WTC11 (cell line): ENCODE measurements at regions not wholly inside any gene's neighbourhood (a gene's known extent, or its start where the extent isn't known, plus 50 kb on each side); places are given as distances from the start of the nearest gene placed in this dataset.
A peak's percentile ranks its signal among the peaks of the same experiment; 100 is the strongest.

Experiments
- ATAC-seq: fragments of 200-7000 bp; cut with Tn5 transposase; 2 replicates; pipeline ENCODE4 v1.10.0; 2021; ENCODE audit warnings: mild to moderate bottlenecking, moderate library complexity
- CTCF ChIA-PET: fragments of 300-600 bp; sonication (Branson Sonifier 250); formaldehyde crosslinking; loops from one replicate; lab custom pipeline; 2021; ENCODE audit warnings: antibody characterized with exemption; lab: Charles Lee
- POLR2A ChIA-PET: fragments of 350-600 bp; sonication (Branson Sonifier 250); formaldehyde crosslinking; loops from one replicate; lab custom pipeline; 2021; ENCODE audit warnings: antibody characterized with exemption; lab: Charles Lee
- DNase-seq: peaks from one replicate; pipeline ENCODE4 v3.0.0; 2021; ENCODE audit warnings: low spot score
- H3K27ac Mint-ChIP-seq: 2 replicates; pipeline ENCODE4 v1.8.0; 2021; ENCODE audit warnings: mixed read lengths
- H3K27me3 Mint-ChIP-seq: 2 replicates; pipeline ENCODE4 v1.8.0; 2021; ENCODE audit warnings: low read depth, mild to moderate bottlenecking, moderate library complexity, mixed read lengths
- H3K36me3 Mint-ChIP-seq: 2 replicates; pipeline ENCODE4 v1.8.0; 2021; ENCODE audit warnings: mixed read lengths
- H3K4me1 Mint-ChIP-seq: 2 replicates; pipeline ENCODE4 v1.8.0; 2022; ENCODE audit warnings: mixed read lengths
- H3K4me3 Mint-ChIP-seq: 2 replicates; pipeline ENCODE4 v1.8.0; 2021; ENCODE audit warnings: mild to moderate bottlenecking, moderate library complexity, mixed read lengths
- H3K9me3 Mint-ChIP-seq: 2 replicates; pipeline ENCODE4 v1.8.0; 2021; ENCODE audit warnings: mixed read lengths
- CBFB ChIP-seq: sonication (generic); formaldehyde crosslinking; IDR thresholded peaks from 2 replicates; pipeline ENCODE4 v1.8.1; 2022; ENCODE audit warnings: mild to moderate bottlenecking, low read depth, missing genetic modification reagents
- CTCF ChIP-seq: fragments of 200-600 bp; IDR thresholded peaks from 2 replicates; pipeline ENCODE4 v1.8.0; 2022; ENCODE audit warnings: antibody characterized with exemption
- E2F1 ChIP-seq: sonication (generic); formaldehyde crosslinking; IDR thresholded peaks from 2 replicates; pipeline ENCODE4 v1.8.0; 2022; ENCODE audit warnings: mild to moderate bottlenecking, missing genetic modification reagents
- ERG ChIP-seq: fragments of 250-450 bp; sonication (Bioruptor Pico); IDR thresholded peaks from 2 replicates; pipeline ENCODE4 v1.8.0; 2021; ENCODE audit warnings: mild to moderate bottlenecking
- FOXJ3 ChIP-seq: sonication (generic); formaldehyde crosslinking; IDR thresholded peaks from 2 replicates; pipeline ENCODE4 v1.9.0; 2021; ENCODE audit warnings: missing genetic modification reagents, mild to moderate bottlenecking, borderline replicate concordance
- GABPB1 ChIP-seq: sonication (generic); formaldehyde crosslinking; IDR thresholded peaks from 2 replicates; pipeline ENCODE4 v1.8.1; 2023; ENCODE audit warnings: mild to moderate bottlenecking, missing genetic modification reagents
- GRHL2 ChIP-seq: fragments of 250-450 bp; sonication (Bioruptor Pico); IDR thresholded peaks from 2 replicates; pipeline ENCODE4 v1.8.0; 2022; ENCODE audit warnings: mild to moderate bottlenecking, moderate library complexity; ENCODE audit not compliant: insufficient replicate concordance, severe bottlenecking
- GTF2I ChIP-seq: fragments of 250-450 bp; sonication (Bioruptor Pico); conservative IDR thresholded peaks from 2 replicates; pipeline ENCODE4 v1.4.0; 2021; ENCODE audit warnings: mild to moderate bottlenecking
- IRF2 ChIP-seq: sonication (generic); formaldehyde crosslinking; IDR thresholded peaks from 2 replicates; pipeline ENCODE4 v1.8.0; 2022; ENCODE audit warnings: low read depth, missing genetic modification reagents, borderline replicate concordance
- JUN ChIP-seq: sonication (generic); formaldehyde crosslinking; IDR thresholded peaks from 2 replicates; pipeline ENCODE4 v1.8.0; 2023; ENCODE audit warnings: mild to moderate bottlenecking, missing genetic modification reagents
- KAT7 ChIP-seq: sonication (generic); formaldehyde crosslinking; IDR thresholded peaks from 2 replicates; pipeline ENCODE4 v1.8.1; 2023; ENCODE audit warnings: missing genetic modification reagents, mild to moderate bottlenecking, borderline replicate concordance
- NFE2L1 ChIP-seq: sonication (generic); formaldehyde crosslinking; IDR thresholded peaks from 2 replicates; pipeline ENCODE4 v1.8.1; 2023; ENCODE audit warnings: missing genetic modification reagents
- SMAD3 ChIP-seq: sonication (generic); formaldehyde crosslinking; IDR thresholded peaks from 2 replicates; pipeline ENCODE4 v1.8.0; 2022; ENCODE audit warnings: missing genetic modification reagents, mild to moderate bottlenecking, borderline replicate concordance
- TP53 ChIP-seq: sonication (generic); formaldehyde crosslinking; IDR thresholded peaks from 2 replicates; pipeline ENCODE4 v1.8.1; 2023; ENCODE audit warnings: mild to moderate bottlenecking, missing genetic modification reagents
- USF2 ChIP-seq: sonication (generic); formaldehyde crosslinking; IDR thresholded peaks from 2 replicates; pipeline ENCODE4 v1.8.1; 2023; ENCODE audit warnings: mild to moderate bottlenecking, missing genetic modification reagents, moderate library complexity
- ZBTB21 ChIP-seq: sonication (generic); formaldehyde crosslinking; IDR thresholded peaks from 2 replicates; pipeline ENCODE4 v1.8.1; 2023; ENCODE audit warnings: mild to moderate bottlenecking, missing genetic modification reagents, borderline replicate concordance
- ZNF138 ChIP-seq: sonication (generic); formaldehyde crosslinking; conservative IDR thresholded peaks from 2 replicates; pipeline ENCODE4 v1.8.1; 2022; ENCODE audit warnings: mild to moderate bottlenecking, moderate library complexity, missing genetic modification reagents
- ZNF219 ChIP-seq: sonication (generic); formaldehyde crosslinking; IDR thresholded peaks from 2 replicates; pipeline ENCODE4 v1.8.0; 2023; ENCODE audit warnings: missing genetic modification reagents, mild to moderate bottlenecking, borderline replicate concordance
- ZNF671 ChIP-seq: fragments of 250-450 bp; sonication (Bioruptor Pico); IDR thresholded peaks from 2 replicates; pipeline ENCODE4 v1.8.0; 2021; ENCODE audit warnings: mild to moderate bottlenecking
- TF ChIP-seq, protein P1 (sequence below): fragments of 250-450 bp; sonication (Bioruptor Pico); IDR thresholded peaks from 2 replicates; pipeline ENCODE4 v1.9.0; 2021; ENCODE audit warnings: mild to moderate bottlenecking
- TF ChIP-seq, protein P2 (sequence below): fragments of 250-450 bp; sonication (Bioruptor Pico); IDR thresholded peaks from 2 replicates; pipeline ENCODE4 v1.9.0; 2021; ENCODE audit warnings: moderate library complexity, mild to moderate bottlenecking, inconsistent platforms, borderline replicate concordance
- TF ChIP-seq, protein P3 (sequence below): sonication (generic); formaldehyde crosslinking; IDR thresholded peaks from 2 replicates; pipeline ENCODE4 v1.8.1; 2022; ENCODE audit warnings: low read depth, missing genetic modification reagents, borderline replicate concordance
- TF ChIP-seq, protein P4 (sequence below): sonication (generic); formaldehyde crosslinking; IDR thresholded peaks from 2 replicates; pipeline ENCODE4 v1.8.1; 2023; ENCODE audit warnings: mild to moderate bottlenecking, missing genetic modification reagents

DNA sequence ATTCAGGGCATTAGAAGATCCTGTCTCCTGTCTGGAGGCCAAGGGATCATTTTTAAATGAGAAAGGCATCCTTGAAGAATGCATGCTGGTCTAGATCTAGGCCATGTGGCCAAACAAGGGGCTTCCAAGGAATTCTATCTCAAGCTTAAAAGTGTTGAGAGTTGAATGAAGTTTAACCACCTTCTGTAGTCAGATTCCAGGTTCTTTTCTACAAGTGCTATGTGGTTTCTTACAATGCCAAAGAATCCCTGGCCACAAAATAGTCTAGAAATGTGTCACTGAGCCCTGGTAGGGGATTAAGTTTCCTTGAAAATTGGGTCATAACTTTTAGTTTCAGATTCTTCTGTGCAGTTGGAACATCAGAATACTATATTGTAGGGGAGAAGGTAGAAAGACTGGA is 640.7 kb upstream of the ACVR2A start:
- DNase-seq: no peak
- Mint-ChIP-seq H3K36me3 (peaks cover 16% of the 10 kb centered on the region), H3K9me3 (peaks cover 35% of the 10 kb centered on the region), H3K4me1 (peaks cover 31% of the 10 kb centered on the region), H3K4me3 (no peak overlapping the region), H3K27ac (no peak overlapping the region), H3K27me3 (no peaks in the 10 kb centered on the region; the same call in 1 of the 2 replicates)
- TF ChIP-seq, protein P1, sequence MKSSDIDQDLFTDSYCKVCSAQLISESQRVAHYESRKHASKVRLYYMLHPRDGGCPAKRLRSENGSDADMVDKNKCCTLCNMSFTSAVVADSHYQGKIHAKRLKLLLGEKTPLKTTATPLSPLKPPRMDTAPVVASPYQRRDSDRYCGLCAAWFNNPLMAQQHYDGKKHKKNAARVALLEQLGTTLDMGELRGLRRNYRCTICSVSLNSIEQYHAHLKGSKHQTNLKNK (CRISPR knock-in tag): no peak
- no peak for TF ChIP-seq ZNF138 (CRISPR knock-in tag)
- TF ChIP-seq, protein P2, sequence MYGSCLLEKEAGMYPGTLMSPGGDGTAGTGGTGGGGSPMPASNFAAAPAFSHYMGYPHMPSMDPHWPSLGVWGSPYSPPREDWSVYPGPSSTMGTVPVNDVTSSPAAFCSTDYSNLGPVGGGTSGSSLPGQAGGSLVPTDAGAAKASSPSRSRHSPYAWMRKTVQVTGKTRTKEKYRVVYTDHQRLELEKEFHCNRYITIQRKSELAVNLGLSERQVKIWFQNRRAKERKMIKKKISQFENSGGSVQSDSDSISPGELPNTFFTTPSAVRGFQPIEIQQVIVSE (CRISPR knock-in tag): no peak
- no peak for TF ChIP-seq TP53 (CRISPR knock-in tag)
- TF ChIP-seq ZNF671 (CRISPR knock-in tag): no peak
- TF ChIP-seq CTCF: no peak
- no peak for TF ChIP-seq GABPB1
- TF ChIP-seq, protein P3, sequence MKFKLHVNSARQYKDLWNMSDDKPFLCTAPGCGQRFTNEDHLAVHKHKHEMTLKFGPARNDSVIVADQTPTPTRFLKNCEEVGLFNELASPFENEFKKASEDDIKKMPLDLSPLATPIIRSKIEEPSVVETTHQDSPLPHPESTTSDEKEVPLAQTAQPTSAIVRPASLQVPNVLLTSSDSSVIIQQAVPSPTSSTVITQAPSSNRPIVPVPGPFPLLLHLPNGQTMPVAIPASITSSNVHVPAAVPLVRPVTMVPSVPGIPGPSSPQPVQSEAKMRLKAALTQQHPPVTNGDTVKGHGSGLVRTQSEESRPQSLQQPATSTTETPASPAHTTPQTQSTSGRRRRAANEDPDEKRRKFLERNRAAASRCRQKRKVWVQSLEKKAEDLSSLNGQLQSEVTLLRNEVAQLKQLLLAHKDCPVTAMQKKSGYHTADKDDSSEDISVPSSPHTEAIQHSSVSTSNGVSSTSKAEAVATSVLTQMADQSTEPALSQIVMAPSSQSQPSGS (CRISPR knock-in tag): no peak
- TF ChIP-seq ZNF219 (CRISPR knock-in tag): no peak
- TF ChIP-seq, protein P4, sequence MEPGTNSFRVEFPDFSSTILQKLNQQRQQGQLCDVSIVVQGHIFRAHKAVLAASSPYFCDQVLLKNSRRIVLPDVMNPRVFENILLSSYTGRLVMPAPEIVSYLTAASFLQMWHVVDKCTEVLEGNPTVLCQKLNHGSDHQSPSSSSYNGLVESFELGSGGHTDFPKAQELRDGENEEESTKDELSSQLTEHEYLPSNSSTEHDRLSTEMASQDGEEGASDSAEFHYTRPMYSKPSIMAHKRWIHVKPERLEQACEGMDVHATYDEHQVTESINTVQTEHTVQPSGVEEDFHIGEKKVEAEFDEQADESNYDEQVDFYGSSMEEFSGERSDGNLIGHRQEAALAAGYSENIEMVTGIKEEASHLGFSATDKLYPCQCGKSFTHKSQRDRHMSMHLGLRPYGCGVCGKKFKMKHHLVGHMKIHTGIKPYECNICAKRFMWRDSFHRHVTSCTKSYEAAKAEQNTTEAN: no peak
- no peak for TF ChIP-seq ERG
- no peak for TF ChIP-seq NFE2L1 (CRISPR knock-in tag)
- no peak for TF ChIP-seq USF2
- no peak for TF ChIP-seq E2F1 (CRISPR knock-in tag)
- ChIA-PET POLR2A (no interaction called here), CTCF (no interaction called here)
- no peak for ATAC-seq

DNA sequence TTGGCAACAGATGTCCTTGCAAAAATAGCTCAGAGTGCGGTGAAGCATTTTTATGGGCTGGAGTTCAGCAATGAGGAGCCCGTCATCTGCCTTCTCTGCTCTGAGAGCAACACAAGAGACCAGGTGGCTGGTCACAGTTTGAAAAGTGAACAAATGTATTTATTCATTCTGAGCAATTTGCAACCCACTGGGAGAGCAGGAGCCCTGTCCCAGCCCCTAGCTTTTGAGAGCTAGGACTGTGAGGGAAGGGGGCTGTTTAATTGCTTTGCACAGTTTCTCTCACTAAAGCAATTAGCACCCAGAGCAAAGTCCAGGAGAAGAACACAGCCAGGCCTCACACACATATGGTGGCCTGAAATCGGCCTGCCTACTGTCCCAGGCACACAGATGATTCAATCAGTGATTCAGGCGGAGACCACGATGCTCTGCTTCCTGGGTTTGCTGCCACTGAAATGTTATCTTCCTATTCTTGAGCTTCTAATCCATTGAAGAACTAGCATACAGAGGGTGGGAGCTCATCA is 646.1 kb upstream of the ACVR2A start:
- DNase-seq: no peak
- peaks cover 69% of the 10 kb centered on the region for H3K4me1 Mint-ChIP-seq
- TF ChIP-seq GRHL2 (CRISPR knock-in tag) (no peak), ZNF219 (CRISPR knock-in tag) (no peak), SMAD3 (no peak), NFE2L1 (CRISPR knock-in tag) (no peak), JUN (CRISPR knock-in tag) (no peak), KAT7 (CRISPR knock-in tag) (no peak), ZNF671 (CRISPR knock-in tag) (no peak), GTF2I (no peak), ZBTB21 (CRISPR knock-in tag) (no peak), FOXJ3 (CRISPR knock-in tag) (no peak), CBFB (CRISPR knock-in tag) (no peak), IRF2 (CRISPR knock-in tag) (no peak)

More for the DNA sequence above, 646.1 kb upstream of the ACVR2A start:
- no peaks in the 10 kb centered on the region for H3K36me3 Mint-ChIP-seq
- POLR2A ChIA-PET: no interaction called here
- no peaks in the 10 kb centered on the region; the same call in 1 of the 2 replicates for H3K27me3 Mint-ChIP-seq
- H3K4me3 Mint-ChIP-seq: no peak overlapping the region
- peak overlapping the region; percentile 89 for H3K27ac Mint-ChIP-seq
- ATAC-seq: peak; percentile 50
- CTCF ChIA-PET: interaction anchor here (1.4 kb wide), 1 partner anchor 77 kb away, joined by 5 read pairs; no protein-coding TSS in a partner anchor
- H3K9me3 Mint-ChIP-seq: peaks cover 3% of the 10 kb centered on the region
